Type B pancreatic cell (in vitro differentiated cells): ENCODE measurements at regions not wholly inside any gene's neighbourhood (a gene's known extent, or its start where the extent isn't known, plus 50 kb on each side); places are given as distances from the start of the nearest gene placed in this dataset.

ENCODE experiments used
- DNase-seq: peaks from one replicate; pipeline ENCODE4 v3.0.0; 2021; ENCODE audit warnings: mixed read lengths; ENCODE audit not compliant: unreplicated experiment; ENCODE audit errors: extremely low spot score
- H3K27ac Mint-ChIP-seq: 2 replicates; pipeline ENCODE4 v1.8.0; 2021; ENCODE audit warnings: mild to moderate bottlenecking, mixed read lengths
- H3K27me3 Mint-ChIP-seq: 2 replicates; pipeline ENCODE4 v1.8.0; 2021; ENCODE audit warnings: mixed read lengths
- H3K36me3 Mint-ChIP-seq: 2 replicates; pipeline ENCODE4 v1.8.0; 2021; ENCODE audit warnings: mixed read lengths
- H3K4me1 Mint-ChIP-seq: one replicate; pipeline ENCODE4 v1.8.0; 2021; ENCODE audit warnings: mixed read lengths; ENCODE audit not compliant: unreplicated experiment
- H3K4me3 Mint-ChIP-seq: 2 replicates; pipeline ENCODE4 v1.8.0; 2021; ENCODE audit warnings: mild to moderate bottlenecking, mixed read lengths
- H3K9me3 Mint-ChIP-seq: 2 replicates; pipeline ENCODE4 v1.8.0; 2021; ENCODE audit warnings: mixed read lengths
- TF ChIP-seq, protein P1 (sequence below): fragments of 200-600 bp; sonication (generic); conservative IDR thresholded peaks from 2 replicates; pipeline ENCODE4 v1.5.0; 2021; ENCODE audit warnings: antibody characterized with exemption, mild to moderate bottlenecking

DNA sequence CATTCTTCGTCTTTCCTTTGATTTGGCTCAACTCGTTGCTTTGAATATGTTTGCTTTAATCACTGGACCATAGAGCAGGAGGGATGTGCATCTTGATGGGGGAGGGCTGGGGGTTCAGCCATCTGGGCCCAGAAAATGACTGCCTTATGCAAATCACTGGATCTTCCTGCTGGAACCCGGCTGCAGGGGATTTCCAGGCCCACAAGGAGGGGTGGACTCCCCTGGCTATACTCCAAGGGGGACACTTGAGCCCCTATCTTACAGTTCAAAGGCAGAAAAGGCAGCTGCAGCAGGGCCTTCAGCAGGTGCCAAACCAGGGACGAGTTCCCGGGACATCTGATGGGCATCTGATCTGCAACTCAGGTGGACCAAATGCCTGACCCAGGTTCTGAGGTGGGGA lies 122.5 kb downstream of the DICER1 start:
- H3K4me1 Mint-ChIP-seq, result peaks cover 9% of the 10 kb centered on the region
- no peak overlapping the region for H3K4me3 Mint-ChIP-seq
- H3K27me3 Mint-ChIP-seq, result peaks cover 6% of the 10 kb centered on the region
- DNase-seq, result no peak
- H3K27ac Mint-ChIP-seq, result no peak overlapping the region
- TF ChIP-seq, protein P1, sequence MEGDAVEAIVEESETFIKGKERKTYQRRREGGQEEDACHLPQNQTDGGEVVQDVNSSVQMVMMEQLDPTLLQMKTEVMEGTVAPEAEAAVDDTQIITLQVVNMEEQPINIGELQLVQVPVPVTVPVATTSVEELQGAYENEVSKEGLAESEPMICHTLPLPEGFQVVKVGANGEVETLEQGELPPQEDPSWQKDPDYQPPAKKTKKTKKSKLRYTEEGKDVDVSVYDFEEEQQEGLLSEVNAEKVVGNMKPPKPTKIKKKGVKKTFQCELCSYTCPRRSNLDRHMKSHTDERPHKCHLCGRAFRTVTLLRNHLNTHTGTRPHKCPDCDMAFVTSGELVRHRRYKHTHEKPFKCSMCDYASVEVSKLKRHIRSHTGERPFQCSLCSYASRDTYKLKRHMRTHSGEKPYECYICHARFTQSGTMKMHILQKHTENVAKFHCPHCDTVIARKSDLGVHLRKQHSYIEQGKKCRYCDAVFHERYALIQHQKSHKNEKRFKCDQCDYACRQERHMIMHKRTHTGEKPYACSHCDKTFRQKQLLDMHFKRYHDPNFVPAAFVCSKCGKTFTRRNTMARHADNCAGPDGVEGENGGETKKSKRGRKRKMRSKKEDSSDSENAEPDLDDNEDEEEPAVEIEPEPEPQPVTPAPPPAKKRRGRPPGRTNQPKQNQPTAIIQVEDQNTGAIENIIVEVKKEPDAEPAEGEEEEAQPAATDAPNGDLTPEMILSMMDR, result no peak
- no peaks in the 10 kb centered on the region for H3K36me3 Mint-ChIP-seq
- peaks cover 5% of the 10 kb centered on the region for H3K9me3 Mint-ChIP-seq

DNA sequence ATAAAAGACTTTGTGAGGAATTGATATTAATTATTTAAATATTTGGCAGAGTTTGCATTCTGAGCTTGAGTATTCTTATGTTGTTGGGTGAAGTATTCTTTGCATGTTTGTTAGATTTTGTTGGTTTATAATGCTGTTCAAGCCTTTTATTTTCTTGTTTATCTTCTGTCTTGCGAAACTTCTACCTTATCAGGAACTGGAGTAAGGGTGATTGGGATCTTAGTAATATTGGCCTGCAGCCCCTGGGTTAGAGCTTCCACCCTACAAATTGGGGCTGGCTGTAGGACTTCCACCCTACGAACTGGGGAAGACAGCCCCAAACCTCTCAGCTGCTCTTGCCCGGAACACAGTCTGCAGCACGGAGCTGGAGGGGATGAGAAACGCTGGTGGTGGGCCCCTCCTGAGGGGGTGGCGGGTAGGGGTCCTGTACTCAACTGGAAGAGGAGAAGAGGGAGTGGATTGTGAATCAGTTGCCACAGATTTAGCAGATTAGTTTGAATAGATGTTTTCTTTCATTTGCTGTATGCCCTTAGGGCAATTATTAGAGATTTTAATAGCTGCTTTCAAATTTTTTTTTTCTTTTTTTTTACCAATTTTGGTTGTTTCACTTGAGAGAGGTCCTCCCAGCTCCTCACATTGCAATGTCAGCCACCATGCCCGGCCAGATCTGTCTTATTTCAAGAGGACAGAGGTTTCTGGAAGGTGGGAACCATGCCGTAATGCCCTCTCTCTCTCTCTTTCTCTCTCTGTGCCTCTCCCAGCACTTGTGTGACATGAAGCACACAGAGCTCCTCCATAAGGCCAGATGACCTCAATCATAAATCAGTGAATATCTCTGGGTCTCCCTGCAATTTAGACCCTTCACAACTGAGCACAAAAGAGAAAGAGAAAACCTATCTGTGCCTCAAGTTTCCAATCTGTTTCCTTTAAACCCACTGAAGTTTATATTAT lies 123.4 kb downstream of the DICER1 start:
- Mint-ChIP-seq H3K4me1 (peaks cover 9% of the 10 kb centered on the region), H3K27ac (no peak overlapping the region), H3K27me3 (peaks cover 11% of the 10 kb centered on the region), H3K9me3 (peaks cover 10% of the 10 kb centered on the region), H3K4me3 (no peak overlapping the region), H3K36me3 (no peaks in the 10 kb centered on the region)
- TF ChIP-seq, protein P1, result no peak
- DNase-seq, result peak; percentile 40

GRCh38 chr14:95033031-95033430 lies 124.3 kb downstream of the DICER1 start:
- TF ChIP-seq, protein P1, result no peak
- Mint-ChIP-seq H3K4me1 (peaks cover 9% of the 10 kb centered on the region), H3K4me3 (no peak overlapping the region), H3K27ac (no peak overlapping the region), H3K27me3 (peaks cover 8% of the 10 kb centered on the region), H3K36me3 (no peaks in the 10 kb centered on the region), H3K9me3 (peaks cover 11% of the 10 kb centered on the region)
- no peak for DNase-seq

DNA sequence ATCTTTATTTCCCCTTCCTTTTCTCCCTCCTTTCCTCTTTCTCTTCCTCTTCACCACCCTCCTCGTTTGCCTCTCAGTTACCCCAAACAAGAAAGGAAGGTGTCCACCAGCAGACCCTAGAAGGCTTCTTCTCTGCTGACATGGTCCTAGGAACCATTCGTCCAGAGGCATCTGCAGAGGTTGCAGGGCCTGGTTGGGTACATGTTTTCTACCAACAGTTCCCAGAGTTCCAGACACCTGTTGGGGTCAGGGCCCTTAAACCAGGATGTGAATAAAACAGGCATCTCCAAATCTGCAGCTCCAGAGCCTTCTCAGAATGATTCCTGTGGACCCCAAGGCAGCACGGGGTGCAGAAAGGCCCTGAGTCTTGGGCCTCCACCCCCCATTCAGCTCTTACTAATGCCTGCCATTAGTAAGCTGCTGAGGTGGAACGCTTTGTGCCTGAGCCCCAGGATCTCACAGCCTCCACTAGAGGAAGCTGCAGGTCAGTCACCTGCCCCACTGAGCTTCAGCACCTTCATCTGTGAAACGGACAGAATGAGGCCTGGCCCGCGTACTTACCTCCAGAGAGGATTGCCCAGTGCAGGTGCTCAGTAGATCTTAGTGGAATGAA lies 130.4 kb downstream of the DICER1 start:
- no peaks in the 10 kb centered on the region for H3K4me1 Mint-ChIP-seq
- H3K36me3 Mint-ChIP-seq, result no peaks in the 10 kb centered on the region
- H3K9me3 Mint-ChIP-seq, result peaks cover 16% of the 10 kb centered on the region
- no peak overlapping the region for H3K27ac Mint-ChIP-seq
- no peak for DNase-seq
- no peak overlapping the region for H3K4me3 Mint-ChIP-seq
- TF ChIP-seq, protein P1, result no peak
- peaks cover 5% of the 10 kb centered on the region for H3K27me3 Mint-ChIP-seq

DNA sequence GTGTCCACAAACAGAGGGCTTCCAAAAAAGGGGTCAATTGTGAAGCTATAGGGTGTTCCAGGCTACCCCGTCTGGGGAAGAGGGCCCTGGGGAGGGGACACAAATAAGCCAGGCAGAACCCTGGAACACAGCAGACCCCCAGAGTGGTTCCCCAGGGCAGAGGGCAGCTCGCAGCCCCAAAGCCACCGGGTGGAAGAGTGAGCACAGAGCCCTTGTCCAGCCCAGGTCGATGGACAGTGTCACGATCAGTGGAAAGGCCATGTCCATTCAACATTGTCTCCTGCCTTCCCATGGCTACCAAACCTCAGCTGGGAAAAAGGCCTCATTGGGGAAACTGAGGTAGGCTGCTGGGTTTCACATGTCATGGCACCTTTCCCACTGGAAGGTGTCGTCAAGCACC lies 131.4 kb downstream of the DICER1 start:
- no peaks in the 10 kb centered on the region for H3K36me3 Mint-ChIP-seq
- no peak overlapping the region for H3K27ac Mint-ChIP-seq
- TF ChIP-seq, protein P1, result no peak
- no peak overlapping the region for H3K4me3 Mint-ChIP-seq
- DNase-seq, result no peak
- no peaks in the 10 kb centered on the region for H3K4me1 Mint-ChIP-seq
- peaks cover 5% of the 10 kb centered on the region for H3K27me3 Mint-ChIP-seq
- H3K9me3 Mint-ChIP-seq, result peaks cover 11% of the 10 kb centered on the region
